GM19035 (cell line): ENCODE measurements at regions not wholly inside any gene's neighbourhood (a gene's known extent, or its start where the extent isn't known, plus 50 kb on each side); places are given as distances from the start of the nearest gene placed in this dataset.
"Not testable (repeated sequence)": the region's sequence is repeated elsewhere in the genome, so short reads cannot be mapped to it uniquely, and the experiment has no call there.

Experiments used
- ATAC-seq: cut with Tn5 transposase; IDR thresholded peaks from one replicate; pipeline ENCODE4 v1.9.1; 2021; ENCODE audit not compliant: unreplicated experiment

DNA sequence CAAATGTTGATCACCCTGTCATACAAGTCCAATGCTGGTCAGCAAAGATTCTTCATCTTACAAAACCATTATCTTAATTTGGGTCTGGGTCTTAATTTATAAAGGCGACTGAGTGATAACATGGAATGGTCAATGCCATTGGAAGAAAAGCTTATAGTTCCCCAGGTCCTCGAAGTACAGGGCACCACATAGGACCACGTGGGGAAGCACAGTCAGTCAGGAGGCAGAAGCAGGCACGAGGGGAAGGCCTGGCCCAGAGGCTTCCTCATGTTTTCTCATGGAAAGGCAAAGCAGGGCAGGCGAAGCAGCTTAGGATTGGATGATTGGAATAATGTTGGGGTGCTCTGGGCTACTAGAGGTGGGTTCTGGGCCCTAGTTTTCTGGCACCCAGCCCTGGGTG lies 175.7 kb downstream of the FASLG start:
- ATAC-seq = no peak

GRCh38 chr1:172835834-172836233 lies 176.9 kb downstream of the FASLG start:
- no peak for ATAC-seq

GRCh38 chr1:172837816-172838679 lies 179.1 kb downstream of the FASLG start:
- ATAC-seq = no peak

GRCh38 chr1:172838680-172839313 lies 179.9 kb downstream of the FASLG start:
- ATAC-seq = no peak

GRCh38 chr1:172839639-172840038 lies 180.7 kb downstream of the FASLG start:
- not testable (repeated sequence) for ATAC-seq

DNA sequence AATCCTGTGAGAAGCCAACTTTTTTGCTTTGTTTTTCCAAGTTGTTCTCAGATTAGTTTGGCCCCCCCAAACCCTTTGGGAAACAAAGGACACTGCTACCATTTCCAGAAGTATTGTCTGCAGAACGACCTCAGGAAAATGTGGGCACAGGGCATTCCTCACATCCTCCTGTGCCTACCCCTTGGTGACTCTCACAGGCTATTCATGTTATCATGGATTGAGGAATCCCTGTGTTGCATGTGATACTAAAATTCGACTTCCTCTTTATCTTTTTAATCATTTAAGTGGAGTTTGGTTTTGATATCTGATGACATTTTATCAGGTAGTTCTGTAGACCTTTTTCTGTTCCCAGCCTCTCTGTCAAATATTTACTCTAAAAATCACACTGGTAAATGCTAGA lies 184.5 kb downstream of the FASLG start:
- no peak for ATAC-seq

DNA sequence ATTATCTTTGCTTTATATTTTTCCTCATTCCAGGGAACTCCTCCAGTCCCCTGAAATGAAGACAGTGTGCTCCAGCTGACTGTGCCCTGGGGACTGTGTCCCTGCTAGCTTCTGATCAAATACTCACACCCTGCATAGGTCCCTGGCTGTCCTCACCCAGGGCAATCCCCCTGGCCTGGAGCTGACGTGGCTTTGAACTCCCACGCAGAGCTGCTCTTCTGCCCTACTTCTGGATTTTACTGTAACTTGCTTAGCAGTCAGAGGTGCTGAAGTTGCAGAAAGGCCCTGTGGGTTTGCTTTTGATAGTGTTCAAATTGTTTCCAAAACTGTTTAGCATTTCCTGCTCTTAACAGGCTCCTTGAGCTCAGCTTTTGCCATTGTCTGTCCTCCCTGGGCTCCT lies 186.5 kb downstream of the FASLG start:
- ATAC-seq = peak; percentile 50

DNA sequence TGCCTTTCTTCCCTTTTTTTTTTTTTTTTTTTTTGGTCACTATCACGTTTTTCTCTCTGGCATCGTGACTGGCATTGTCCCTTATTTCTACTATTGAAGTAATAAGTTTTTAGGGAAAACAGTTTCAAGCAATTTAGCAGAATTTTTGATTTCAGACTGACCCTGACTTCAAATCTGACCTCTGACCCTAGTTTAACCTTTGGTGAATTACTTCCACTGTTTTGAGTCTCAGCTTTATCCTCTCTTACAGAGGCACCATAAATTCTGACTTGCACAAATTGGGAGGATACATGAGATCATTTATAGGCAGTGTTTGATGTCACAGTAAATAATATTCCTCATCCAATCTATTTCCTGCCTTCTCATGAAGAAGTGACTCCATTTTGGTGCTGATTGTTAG lies 187.0 kb downstream of the FASLG start:
- no peak for ATAC-seq

DNA sequence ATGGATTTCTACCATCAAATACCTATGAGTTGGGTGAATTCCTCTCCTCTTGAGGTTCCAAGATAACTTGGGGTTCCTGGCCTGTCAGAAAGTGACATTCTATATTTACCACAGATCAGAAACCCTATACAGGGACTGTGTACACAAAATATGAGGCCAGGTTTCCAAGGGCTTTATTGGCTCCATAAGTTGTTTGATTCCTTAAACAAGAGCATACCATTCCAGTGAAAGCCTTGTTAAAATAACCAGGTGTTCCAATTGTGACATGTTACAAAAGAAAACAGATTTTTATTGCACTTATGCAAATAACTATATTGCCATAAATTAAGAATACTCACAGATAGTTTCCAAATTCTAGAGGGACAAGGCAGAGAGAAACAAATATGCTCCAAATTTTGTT lies 188.9 kb downstream of the FASLG start:
- ATAC-seq = not testable (repeated sequence)

GRCh38 chr1:172849653-172850052 lies 190.8 kb downstream of the FASLG start:
- no peak for ATAC-seq

GRCh38 chr1:172851077-172851476 lies 192.2 kb downstream of the FASLG start:
- ATAC-seq = no peak

DNA sequence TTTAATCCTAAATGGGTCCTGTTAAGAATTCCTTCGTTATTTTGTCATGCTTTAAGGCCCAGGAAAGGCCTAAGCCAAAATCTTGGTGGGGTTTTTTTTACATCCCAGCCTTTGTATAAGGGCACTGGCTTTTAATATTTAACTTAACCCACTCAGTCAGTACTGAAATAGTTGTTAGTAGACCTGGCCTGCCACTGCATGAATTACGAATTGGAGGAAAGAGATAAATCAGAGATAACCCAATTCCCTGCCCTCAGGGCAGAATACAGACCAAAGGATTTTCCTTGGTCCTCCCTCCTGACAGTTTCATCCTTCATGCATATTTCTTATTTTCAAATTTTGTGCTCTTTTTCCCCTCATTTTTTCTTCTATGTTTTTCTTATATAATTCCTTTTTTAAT lies 193.0 kb downstream of the FASLG start:
- no peak for ATAC-seq

DNA sequence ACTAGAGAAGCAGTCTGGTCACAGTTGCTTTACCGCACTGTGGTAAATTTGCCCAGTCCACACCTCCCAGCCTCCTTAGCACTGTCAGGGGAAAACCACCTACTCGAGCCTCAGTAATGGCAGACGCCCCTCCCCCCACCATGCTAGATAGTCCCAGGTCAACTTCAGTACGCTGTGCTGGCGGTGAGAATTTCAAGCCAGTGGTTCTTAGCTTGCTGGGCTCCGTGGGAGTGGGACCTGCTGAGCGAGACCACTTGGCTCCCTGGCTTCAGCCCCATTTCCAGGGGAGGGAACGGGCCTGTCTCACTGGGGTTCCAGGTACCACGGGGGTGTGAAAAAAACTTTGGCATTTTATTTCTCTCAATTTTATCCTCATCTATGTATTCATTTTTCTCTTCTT lies 194.8 kb downstream of the TNFSF18 start:
- not testable (repeated sequence) for ATAC-seq

DNA sequence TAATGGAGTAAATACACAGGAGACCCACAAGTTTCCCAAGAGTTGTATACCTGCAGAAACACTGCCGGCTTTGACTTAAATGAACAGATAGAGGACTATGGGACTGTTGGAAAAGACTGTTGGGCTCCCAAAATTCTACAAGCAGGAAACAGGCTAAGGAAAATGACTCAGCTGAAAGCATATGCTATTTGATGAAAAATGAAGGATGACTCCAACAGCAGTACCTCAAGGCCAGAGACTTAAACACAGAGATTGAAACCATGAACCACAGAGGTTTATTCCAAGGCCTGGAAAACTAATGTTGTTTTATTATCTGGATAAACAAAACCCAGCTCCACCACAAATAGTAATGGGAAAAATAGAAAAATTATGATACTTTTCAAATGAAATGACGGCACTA lies 187.7 kb downstream of the TNFSF18 start:
- ATAC-seq = no peak

DNA sequence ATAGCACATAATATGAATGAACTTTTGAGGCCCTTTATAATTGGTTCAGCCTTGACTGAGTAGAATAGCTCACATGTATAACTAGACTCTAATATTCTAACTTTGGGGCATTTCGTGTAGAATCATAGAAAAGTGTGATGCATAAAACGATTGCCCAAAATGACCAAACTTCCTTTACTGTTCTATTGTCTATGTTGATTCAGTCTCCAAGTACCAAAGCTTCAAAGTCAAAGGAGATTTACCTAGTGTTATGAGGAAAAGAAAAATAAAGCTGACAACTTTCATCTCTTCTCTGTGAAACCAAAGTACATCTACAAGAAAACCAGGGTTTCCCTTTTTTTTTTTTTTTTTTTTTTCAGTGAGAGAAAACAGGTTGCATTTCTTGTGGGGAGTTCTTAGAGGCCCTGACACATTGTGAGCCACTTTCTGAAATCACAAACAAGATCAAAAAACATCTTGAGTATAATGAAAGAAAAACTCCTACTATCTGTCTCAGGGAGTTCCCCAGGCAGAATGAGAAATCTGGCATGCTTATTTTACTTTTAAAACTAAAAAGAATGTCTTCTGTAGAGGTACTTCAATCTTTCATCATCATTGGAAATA lies 183.4 kb downstream of the TNFSF18 start:
- ATAC-seq = no peak

DNA sequence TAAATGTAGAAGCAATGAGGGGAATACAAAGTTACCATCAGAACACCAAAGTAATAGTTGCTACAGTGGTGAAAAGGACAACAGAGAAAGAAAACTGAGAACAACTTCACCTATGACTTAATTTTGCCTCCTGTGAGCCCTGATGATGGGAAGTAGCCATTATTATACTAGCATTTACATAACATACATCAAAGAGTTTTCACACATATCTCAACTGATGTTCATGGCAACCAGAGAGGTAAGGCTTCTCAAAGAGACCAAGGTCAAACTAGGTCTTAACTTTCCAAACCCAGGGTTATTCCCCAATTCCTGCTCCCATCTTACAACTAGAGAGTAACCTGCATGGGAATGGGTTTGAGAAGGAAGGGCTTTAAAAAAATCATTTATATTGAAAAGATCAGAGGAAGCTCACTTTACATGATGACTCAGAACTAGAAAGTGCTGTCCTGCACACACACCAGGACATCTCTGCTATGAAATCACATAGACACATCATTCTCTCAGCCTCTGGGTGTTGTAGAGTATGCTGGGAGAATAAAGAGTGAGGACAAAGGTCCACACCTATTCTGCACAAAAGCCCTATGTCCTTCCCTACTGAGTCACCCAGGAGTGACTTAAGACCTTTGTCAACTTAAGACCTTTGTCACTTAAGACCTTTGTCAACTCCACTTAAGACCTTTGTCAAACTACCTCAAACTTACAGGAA lies 179.7 kb downstream of the TNFSF18 start:
- no peak for ATAC-seq

- no peak for ATAC-seq
These were observed 175.8 kb downstream of the TNFSF18 start for GRCh38 chr1:172874950-172875349.

GRCh38 chr1:172875892-172876291 lies 174.8 kb downstream of the TNFSF18 start:
- ATAC-seq = no peak

DNA sequence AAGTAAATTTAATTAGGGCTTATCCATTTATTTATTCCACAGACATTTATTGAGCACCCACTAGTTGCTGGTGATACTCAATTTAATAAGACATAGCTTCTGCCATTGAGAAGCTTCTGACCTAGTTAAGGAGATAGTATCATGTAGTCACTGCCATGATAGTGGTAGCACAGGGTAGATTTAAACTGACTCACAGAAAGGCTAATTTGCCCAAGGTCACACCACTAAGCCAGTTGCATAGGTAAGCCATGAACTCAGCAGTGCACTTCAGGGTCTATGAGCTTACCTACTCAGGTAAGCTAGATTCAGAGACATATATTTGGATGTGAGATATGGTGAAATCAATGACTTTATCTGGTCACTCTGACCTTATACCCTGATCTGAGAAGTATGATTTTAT lies 168.4 kb downstream of the TNFSF18 start:
- ATAC-seq = no peak

- ATAC-seq = no peak
These were observed 167.9 kb downstream of the TNFSF18 start for GRCh38 chr1:172882791-172883386.

- ATAC-seq = no peak
These were observed 167.4 kb downstream of the TNFSF18 start for GRCh38 chr1:172883387-172883791.
